ENCODE measurements at regions not wholly inside any gene's neighbourhood (a gene's known extent, or its start where the extent isn't known, plus 50 kb on each side); places are given as distances from the start of the nearest gene placed in this dataset.

DNA sequence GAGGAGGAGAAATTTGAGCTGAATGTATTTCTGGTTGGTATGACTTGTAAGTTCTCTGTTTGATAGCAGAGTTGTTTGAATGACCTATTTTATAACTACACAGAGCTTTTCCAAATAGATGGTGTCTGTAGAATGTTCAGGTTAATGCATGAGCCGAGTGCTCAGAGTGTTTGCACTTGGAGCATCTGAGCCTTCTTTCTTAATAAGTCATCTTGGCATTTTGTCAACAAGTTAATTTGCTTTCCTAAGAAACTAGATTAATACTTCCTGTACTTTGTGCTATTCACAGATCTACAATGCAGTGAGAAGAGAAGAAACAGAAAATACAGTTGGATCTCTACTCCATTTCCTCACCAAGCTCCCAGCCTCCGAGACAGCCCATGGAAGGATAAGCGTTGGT, 138.2 kb downstream of the PLCE1 start (continued):
- TF ChIP-seq HIC1 (tag by site-specific recombination; IDR thresholded peaks at IDR 0.05) (no peak), ZNF16 (tag by site-specific recombination; IDR thresholded peaks at IDR 0.05; ENCODE audit: low read depth) (no peak), ZNF529 (tag by site-specific recombination; IDR thresholded peaks at IDR 0.05; ENCODE audit: insufficient replicate concordance) (no peak), TCF7L2 (IDR thresholded peaks at IDR 0.05; ENCODE audit: borderline replicate concordance, low read depth, low read length) (no peak), ZNF571 (tag by site-specific recombination; IDR thresholded peaks at IDR 0.05) (no peak), ZNF26 (tag by site-specific recombination; IDR thresholded peaks at IDR 0.05) (no peak), ZNF629 (tag by site-specific recombination; IDR thresholded peaks at IDR 0.05) (no peak), ZNF664 (tag by site-specific recombination; IDR thresholded peaks at IDR 0.05) (no peak), ZNF23 (tag by site-specific recombination; IDR thresholded peaks at IDR 0.05; ENCODE audit: borderline replicate concordance) (no peak), ZIC2 (tag by site-specific recombination; IDR thresholded peaks at IDR 0.05) (no peak)

GRCh38 chr10:94133239-94133638, 139.5 kb downstream of the PLCE1 start:
- Histone ChIP-seq H3K27ac (ENCODE audit: extremely low read depth, low read depth, low read length) (no peak overlapping the region), H3K9me3 (ENCODE audit: control insufficient read depth, insufficient read depth, low read depth, low read length) (no peaks in the 10 kb centered on the region), H3K4me3 (ENCODE audit: low read depth, low read length) (no peak overlapping the region), H3K4me1 (ENCODE audit: control insufficient read depth, insufficient read depth, low read length) (no peaks in the 10 kb centered on the region), H3K36me3 (ENCODE audit: control insufficient read depth in 2 of 2, insufficient read depth in 1 of 2, low read length in 2 of 2) (no peaks in the 10 kb centered on the region)
- ChIA-PET POLR2A (no interaction called here), CTCF (interaction anchor here (0.6 kb wide), 2 partner anchors 10 to 187 kb away, joined by 3 read pairs; no protein-coding TSS in a partner anchor)
- TF ChIP-seq ZNF138 (tag by site-specific recombination; IDR thresholded peaks at IDR 0.05; ENCODE audit: borderline replicate concordance) (no peak), ZNF549 (tag by site-specific recombination; IDR thresholded peaks at IDR 0.05) (no peak), ZNF843 (tag by site-specific recombination; IDR thresholded peaks at IDR 0.05) (no peak), ZNF830 (tag by site-specific recombination; IDR thresholded peaks at IDR 0.05; ENCODE audit: low read depth) (no peak), CTCF (tag by site-specific recombination; IDR thresholded peaks at IDR 0.05) (no peak), ZNF184 (tag by site-specific recombination; IDR thresholded peaks at IDR 0.05) (no peak), BCL11B (tag by site-specific recombination; IDR thresholded peaks at IDR 0.05; ENCODE audit: low read depth) (no peak), ZNF37A (tag by site-specific recombination; IDR thresholded peaks at IDR 0.05) (no peak), ZNF777 (tag by site-specific recombination; IDR thresholded peaks at IDR 0.05; ENCODE audit: borderline replicate concordance) (no peak), TCF7L2 (IDR thresholded peaks at IDR 0.05; ENCODE audit: borderline replicate concordance, low read depth, low read length) (no peak), ZNF514 (tag by site-specific recombination; IDR thresholded peaks at IDR 0.05) (no peak), ZNF623 (tag by site-specific recombination; IDR thresholded peaks at IDR 0.05) (no peak), ZNF544 (tag by site-specific recombination; IDR thresholded peaks at IDR 0.05) (no peak)
- TF ChIP-seq, protein P1, sequence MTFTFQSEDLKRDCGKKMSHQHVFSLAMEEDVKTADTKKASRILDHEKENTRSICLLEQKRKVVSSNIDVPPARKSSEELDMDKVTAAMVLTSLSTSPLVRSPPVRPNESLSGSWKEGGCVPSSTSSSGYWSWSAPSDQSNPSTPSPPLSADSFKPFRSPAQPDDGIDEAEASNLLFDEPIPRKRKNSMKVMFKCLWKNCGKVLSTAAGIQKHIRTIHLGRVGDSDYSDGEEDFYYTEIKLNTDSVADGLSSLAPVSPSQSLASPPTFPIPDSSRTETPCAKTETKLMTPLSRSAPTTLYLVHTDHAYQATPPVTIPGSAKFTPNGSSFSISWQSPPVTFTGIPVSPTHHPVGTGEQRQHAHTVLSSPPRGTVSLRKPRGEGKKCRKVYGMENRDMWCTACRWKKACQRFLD (tag by site-specific recombination; IDR thresholded peaks at IDR 0.05) = no peak
- TF ChIP-seq, protein P2, sequence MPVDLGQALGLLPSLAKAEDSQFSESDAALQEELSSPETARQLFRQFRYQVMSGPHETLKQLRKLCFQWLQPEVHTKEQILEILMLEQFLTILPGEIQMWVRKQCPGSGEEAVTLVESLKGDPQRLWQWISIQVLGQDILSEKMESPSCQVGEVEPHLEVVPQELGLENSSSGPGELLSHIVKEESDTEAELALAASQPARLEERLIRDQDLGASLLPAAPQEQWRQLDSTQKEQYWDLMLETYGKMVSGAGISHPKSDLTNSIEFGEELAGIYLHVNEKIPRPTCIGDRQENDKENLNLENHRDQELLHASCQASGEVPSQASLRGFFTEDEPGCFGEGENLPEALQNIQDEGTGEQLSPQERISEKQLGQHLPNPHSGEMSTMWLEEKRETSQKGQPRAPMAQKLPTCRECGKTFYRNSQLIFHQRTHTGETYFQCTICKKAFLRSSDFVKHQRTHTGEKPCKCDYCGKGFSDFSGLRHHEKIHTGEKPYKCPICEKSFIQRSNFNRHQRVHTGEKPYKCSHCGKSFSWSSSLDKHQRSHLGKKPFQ (tag by site-specific recombination; IDR thresholded peaks at IDR 0.05) = no peak
- TF ChIP-seq, protein P3, sequence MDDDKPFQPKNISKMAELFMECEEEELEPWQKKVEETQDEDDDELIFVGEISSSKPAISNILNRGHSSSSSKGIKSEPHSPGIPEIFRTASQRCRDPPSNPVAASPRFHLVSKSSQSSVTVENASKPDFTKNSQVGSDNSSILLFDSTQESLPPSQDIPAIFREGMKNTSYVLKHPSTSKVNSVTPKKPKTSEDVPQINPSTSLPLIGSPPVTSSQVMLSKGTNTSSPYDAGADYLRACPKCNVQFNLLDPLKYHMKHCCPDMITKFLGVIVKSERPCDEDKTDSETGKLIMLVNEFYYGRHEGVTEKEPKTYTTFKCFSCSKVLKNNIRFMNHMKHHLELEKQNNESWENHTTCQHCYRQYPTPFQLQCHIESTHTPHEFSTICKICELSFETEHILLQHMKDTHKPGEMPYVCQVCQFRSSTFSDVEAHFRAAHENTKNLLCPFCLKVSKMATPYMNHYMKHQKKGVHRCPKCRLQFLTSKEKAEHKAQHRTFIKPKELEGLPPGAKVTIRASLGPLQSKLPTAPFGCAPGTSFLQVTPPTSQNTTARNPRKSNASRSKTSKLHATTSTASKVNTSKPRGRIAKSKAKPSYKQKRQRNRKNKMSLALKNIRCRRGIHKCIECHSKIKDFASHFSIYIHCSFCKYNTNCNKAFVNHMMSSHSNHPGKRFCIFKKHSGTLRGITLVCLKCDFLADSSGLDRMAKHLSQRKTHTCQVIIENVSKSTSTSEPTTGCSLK (tag by site-specific recombination; IDR thresholded peaks at IDR 0.05) = no peak

Data from HEK293 (cell line).